Loucy (cell line): ENCODE measurements at regions not wholly inside any gene's neighbourhood (a gene's known extent, or its start where the extent isn't known, plus 50 kb on each side); places are given as distances from the start of the nearest gene placed in this dataset.

Experiments
- CTCF ChIP-seq: fragments of 200-600 bp; sonication (generic); conservative IDR thresholded peaks from 2 replicates; pipeline ENCODE4 v1.5.1; 2014; ENCODE audit warnings: mild to moderate bottlenecking, antibody characterized with exemption, low read length
- EZH2phosphoT487 ChIP-seq: fragments of 200-600 bp; IDR thresholded peaks from 2 replicates; pipeline ENCODE4 v1.6.1; 2018; ENCODE audit warnings: antibody characterized with exemption, mild to moderate bottlenecking, moderate library complexity, borderline replicate concordance

- TF ChIP-seq CTCF (no peak), EZH2phosphoT487 (no peak)
Observed at GRCh38 chr7:156109076-156109475, 296.8 kb upstream of the SHH start.
